ENCODE measurements at regions not wholly inside any gene's neighbourhood (a gene's known extent, or its start where the extent isn't known, plus 50 kb on each side); places are given as distances from the start of the nearest gene placed in this dataset.

DNA sequence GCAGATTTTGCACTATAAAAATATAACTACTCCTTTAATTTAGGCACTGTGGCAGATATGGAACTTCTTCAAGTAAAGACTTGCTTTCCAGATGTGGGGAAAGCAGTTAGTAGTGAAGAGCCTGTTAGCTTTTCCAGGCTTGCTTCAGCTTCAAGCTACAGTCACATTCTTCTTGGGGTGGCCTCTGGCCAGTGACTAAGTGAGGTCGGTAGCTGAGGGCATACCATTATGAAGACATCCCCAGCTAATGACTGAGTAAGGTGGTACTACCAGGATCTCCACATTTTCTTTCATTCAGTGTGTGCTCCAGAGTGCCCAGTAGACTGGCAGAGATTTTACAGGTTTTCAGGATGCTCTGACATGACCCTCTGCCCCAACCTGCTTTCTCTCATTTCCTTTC, 167.1 kb upstream of the KIF2B start:
- Histone ChIP-seq H3K23ac (ENCODE audit: low read depth, low read length) (no peak overlapping the region), H3K4ac (ENCODE audit: low read depth, low read length) (no peak overlapping the region), H2AK5ac (ENCODE audit: low read depth, low read length) (no peak overlapping the region), H2BK5ac (ENCODE audit: low read depth, low read length, poor library complexity, severe bottlenecking) (no peak overlapping the region), H2AFZ (replicated peaks; ENCODE audit: low read length, poor library complexity) (no peak overlapping the region), H4K8ac (ENCODE audit: low read depth in 2 of 2, low read length in 2 of 2) (no peak overlapping the region), H3K4me2 (ENCODE audit: low read depth, low read length) (no peak overlapping the region), H3K27ac (ENCODE audit: insufficient read depth, low read length) (no peak overlapping the region), H3K56ac (ENCODE audit: extremely low read depth, insufficient read depth, low read length) (no peak overlapping the region), H2BK15ac (ENCODE audit: low read depth, low read length) (no peak overlapping the region), H3K9me3 (ENCODE audit: control insufficient read depth, insufficient read depth, low read length) (no peaks in the 10 kb centered on the region), H3K27me3 (ENCODE audit: control insufficient read depth, insufficient read depth, low read length) (no peaks in the 10 kb centered on the region), H3K9ac (ENCODE audit: low read depth, low read length) (no peak overlapping the region), H3K36me3 (ENCODE audit: control insufficient read depth, insufficient read depth, low read length) (no peaks in the 10 kb centered on the region), H3K18ac (ENCODE audit: low read depth, low read length) (no peak overlapping the region), H4K91ac (ENCODE audit: insufficient read depth, low read depth, low read length) (no peak overlapping the region), H2AK9ac (replicated peaks; ENCODE audit: low read depth, low read length, poor library complexity) (peak overlapping the region; percentile 29), H2BK120ac (ENCODE audit: low read depth, low read length) (no peak overlapping the region), H3K14ac (replicated peaks; ENCODE audit: low read depth, low read length) (no peak overlapping the region), H4K20me1 (ENCODE audit: insufficient read depth, low read length) (no peaks in the 10 kb centered on the region), H2BK20ac (ENCODE audit: low read depth, low read length) (no peak overlapping the region), H3K4me3 (ENCODE audit: insufficient read depth, low read depth, low read length) (no peak overlapping the region), H4K5ac (ENCODE audit: low read depth, low read length) (no peak overlapping the region), H3K79me1 (ENCODE audit: low read depth in 1 of 2, low read length in 2 of 2) (no peaks in the 10 kb centered on the region), H3K4me1 (ENCODE audit: control insufficient read depth, insufficient read depth, low read length) (no peaks in the 10 kb centered on the region), H3K9me1 (ENCODE audit: insufficient read depth, low read length) (no peaks in the 10 kb centered on the region)
- intact Hi-C loops (cut with micrococcal nuclease) (no loop called here), dilution Hi-C loops (cut with HindIII; ENCODE audit: low sequenced_read_pairs, unreplicated experiment) (no loop called here), in situ Hi-C loops (cut with MboI; ENCODE audit: low sequenced_read_pairs) (no loop called here)
- TF ChIP-seq, protein P1, sequence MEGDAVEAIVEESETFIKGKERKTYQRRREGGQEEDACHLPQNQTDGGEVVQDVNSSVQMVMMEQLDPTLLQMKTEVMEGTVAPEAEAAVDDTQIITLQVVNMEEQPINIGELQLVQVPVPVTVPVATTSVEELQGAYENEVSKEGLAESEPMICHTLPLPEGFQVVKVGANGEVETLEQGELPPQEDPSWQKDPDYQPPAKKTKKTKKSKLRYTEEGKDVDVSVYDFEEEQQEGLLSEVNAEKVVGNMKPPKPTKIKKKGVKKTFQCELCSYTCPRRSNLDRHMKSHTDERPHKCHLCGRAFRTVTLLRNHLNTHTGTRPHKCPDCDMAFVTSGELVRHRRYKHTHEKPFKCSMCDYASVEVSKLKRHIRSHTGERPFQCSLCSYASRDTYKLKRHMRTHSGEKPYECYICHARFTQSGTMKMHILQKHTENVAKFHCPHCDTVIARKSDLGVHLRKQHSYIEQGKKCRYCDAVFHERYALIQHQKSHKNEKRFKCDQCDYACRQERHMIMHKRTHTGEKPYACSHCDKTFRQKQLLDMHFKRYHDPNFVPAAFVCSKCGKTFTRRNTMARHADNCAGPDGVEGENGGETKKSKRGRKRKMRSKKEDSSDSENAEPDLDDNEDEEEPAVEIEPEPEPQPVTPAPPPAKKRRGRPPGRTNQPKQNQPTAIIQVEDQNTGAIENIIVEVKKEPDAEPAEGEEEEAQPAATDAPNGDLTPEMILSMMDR (conservative IDR thresholded peaks at IDR 0.05; ENCODE audit: low read depth, low read length): no peak
- TF ChIP-seq RCOR1 (IDR thresholded peaks at IDR 0.05; ENCODE audit: insufficient replicate concordance, low read length): no peak
- no peak for TF ChIP-seq MAZ (IDR thresholded peaks at IDR 0.05; ENCODE audit: borderline replicate concordance, low read depth, low read length)
- TF ChIP-seq RFX5 (IDR thresholded peaks at IDR 0.05; ENCODE audit: low read depth, low read length): no peak
- no peak for TF ChIP-seq RAD21 (IDR thresholded peaks at IDR 0.05; ENCODE audit: low read length)
- no peak for TF ChIP-seq MAFK (IDR thresholded peaks at IDR 0.05; ENCODE audit: low read depth, low read length)
- no peak for TF ChIP-seq FOS (IDR thresholded peaks at IDR 0.05; ENCODE audit: low read depth, low read length)
- no peak for TF ChIP-seq CHD1 (IDR thresholded peaks at IDR 0.05; ENCODE audit: low read depth, low read length)
- ChIA-PET POLR2A (ENCODE audit: unreplicated experiment) (no interaction called here), CTCF (no interaction called here)
- no TSS peak for BruUV-seq (replicated peaks)
- no CpG with 5 or more reads among the region's 1 CpG for WGBS, 2 experiments (ENCODE audit: extremely low coverage in 2 of 2, insufficient read length in 1 of 2)
- DNase-seq: peak; percentile 25
- no peak for ATAC-seq (ENCODE audit: low read depth)

All from IMR-90 (cell line).